ENCODE measurements at regions not wholly inside any gene's neighbourhood (a gene's known extent, or its start where the extent isn't known, plus 50 kb on each side); places are given as distances from the start of the nearest gene placed in this dataset.

DNA sequence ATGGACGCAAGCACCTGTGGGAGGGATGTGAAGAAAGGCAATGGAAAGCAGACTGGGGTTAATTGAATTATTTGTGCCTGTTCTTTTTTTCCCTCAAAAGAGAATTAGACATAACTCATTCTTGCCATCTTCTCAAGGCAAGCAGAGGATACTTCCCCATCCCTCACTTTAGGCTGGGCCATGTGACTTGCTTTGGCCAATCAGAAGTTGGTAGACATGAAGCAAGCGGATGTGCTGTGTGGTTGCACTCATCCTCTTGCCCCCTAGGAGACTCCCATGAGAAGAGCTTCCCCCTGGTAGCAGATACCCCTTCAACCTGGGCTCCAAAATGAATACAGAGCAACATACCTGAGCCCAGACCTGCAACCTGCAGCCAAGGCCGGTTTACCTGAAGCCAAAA lies 124.4 kb upstream of the ZC3H12C start:
- no peak for DNase-seq (ENCODE audit: low read depth, low spot score)

DNA sequence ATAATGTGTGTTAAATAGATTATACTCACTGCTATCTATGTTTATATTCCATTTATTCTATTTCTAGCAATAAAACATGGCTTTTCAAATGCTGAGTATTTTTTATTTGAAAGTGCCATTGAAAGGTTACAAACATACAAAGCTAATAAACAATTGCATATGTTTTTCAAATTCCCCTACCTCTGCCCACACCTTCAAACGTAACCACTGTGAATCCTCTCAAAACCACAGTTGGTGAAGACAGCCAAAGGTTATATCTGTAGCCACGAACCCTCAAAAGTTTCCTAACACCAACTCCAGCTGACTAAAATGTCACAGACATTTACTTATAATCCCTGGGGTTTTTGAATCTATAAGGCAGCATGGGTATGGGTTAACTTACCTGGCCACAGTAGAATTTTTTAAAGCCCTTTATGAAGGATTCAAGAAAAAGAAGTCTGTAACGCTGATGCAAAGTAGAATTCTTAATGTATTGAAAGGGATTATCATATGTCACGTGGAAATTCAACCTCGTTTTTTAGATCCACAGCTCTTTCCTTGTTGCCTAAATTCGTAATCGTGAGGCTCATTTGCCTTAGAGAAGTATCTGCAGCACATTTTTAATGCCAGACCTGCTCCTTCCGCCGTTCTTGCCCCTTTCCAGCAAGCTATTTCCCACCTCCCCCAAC lies 122.5 kb upstream of the ZC3H12C start:
- no peak for DNase-seq (ENCODE audit: low read depth, low spot score)

DNA sequence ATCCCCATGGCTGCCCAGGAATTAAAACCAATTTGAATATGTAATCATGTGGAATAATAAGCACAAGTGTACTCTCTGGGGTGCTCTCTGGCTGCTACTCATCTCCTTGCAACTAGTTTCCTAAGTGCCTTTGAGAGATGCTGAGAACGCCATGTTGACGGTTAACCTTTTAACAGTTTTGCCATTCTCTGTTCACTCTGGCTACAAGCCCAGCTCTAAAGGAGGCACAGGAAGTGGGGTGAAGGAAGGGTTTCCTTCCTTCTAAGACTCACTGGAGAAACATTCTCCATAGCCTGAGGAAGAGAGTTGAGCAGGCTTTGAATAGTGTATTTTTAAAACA lies 122.0 kb upstream of the ZC3H12C start:
- DNase-seq (ENCODE audit: low read depth, low spot score), result no peak

DNA sequence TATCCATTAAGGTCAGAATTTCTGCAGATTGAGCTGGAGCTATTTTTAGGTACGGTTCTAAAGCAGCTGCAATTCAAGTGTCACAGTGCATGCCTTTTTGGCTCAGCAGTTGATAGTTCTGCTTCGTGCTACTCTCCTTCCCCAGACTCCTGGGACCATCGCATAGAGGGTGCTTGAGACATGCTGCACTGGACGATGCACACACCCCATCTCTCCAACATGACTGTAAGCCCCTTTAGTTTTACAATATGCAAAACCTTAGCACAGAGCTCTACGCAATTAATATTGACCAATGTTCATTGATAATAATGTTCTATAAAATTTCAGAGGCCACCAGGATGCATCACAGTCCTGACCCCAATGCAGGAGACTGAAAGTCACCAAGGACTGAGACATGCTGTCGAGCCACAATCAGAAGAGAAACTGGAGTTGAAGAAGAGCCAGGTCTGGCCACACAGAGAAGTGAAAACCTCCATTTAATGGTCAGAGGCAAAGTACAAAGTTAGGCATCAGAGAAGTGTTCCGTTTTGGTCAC lies 120.9 kb upstream of the ZC3H12C start:
- no peak for DNase-seq (ENCODE audit: low read depth, low spot score)

DNA sequence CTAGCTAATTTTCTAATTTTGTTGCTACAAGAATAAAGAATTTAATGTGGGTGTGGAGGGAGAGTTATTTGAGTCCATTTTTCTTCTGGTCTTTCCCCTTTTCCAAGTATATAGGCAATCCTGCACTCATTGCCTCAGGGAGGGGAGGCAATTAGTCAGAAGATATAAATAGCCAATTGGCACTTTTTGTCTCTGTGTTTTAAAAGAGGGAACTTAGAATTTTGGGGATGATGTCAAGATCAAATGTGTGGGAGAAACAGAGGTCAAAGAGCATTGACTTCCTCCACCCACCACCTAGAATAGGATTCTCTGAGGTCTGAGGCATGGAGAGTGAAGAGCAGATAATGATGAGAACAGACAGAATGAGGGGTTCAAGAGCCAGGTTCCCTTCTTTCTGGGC lies 120.3 kb upstream of the ZC3H12C start:
- DNase-seq (ENCODE audit: low read depth, low spot score), result no peak

DNA sequence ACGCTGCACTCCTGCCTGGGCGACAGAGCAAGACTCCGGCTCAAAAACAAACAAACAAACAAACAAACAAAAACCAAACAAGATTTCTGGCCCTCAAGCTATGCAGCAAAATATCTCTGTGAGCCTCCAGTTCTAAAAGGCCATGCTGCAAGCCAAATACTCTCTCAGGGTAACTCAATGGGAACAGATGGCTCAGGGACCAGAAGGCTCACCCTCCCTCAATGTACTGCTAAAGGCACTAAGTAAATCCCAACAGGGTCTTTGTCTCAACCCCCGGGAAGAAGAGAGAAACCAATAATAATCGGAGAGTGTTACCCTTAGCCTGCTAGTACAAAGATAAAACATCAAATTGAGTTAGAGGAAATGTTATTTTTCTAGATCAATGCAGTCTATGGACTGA lies 119.7 kb upstream of the ZC3H12C start:
- DNase-seq (ENCODE audit: low read depth, low spot score), result no peak

DNA sequence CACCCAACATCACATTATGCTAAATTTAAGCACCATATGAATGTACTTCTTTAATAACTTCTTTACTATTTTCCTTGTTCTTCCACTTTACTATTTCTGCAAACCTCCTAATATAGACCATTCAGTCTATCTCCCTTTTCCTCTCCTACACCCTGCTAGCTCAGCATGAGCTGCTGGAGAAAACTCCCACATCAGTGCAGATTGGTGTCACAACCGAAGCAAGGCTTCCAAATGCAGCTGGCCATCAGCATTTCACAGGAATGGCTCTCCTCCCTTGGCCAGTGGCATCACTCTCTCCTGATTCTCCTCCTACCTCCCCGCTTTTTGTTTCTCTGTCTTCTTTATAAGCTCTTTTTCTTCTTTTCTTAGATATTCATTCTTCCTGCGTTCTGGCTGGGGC lies 118.7 kb upstream of the ZC3H12C start:
- no peak for DNase-seq (ENCODE audit: low read depth, low spot score)

DNA sequence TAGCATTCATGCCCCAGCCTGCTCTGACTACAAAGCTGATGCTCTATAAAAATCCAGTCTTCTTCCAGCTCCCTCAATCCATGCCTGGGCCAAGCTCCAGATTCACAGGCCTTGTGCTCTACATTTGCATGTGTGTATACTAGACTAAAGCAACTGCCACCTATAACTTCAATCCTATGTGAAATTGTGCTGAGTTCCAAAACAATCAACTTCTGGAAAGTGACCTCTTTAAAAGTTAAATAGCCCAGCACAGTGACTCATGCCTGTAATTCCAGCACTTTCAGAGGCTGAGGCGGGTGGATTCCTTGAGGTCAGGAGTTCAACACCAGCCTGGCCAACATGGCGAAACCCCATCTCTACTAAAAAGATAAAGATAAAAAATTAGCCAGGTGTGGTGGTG lies 114.3 kb upstream of the ZC3H12C start:
- DNase-seq (ENCODE audit: low read depth, low spot score), result no peak

DNA sequence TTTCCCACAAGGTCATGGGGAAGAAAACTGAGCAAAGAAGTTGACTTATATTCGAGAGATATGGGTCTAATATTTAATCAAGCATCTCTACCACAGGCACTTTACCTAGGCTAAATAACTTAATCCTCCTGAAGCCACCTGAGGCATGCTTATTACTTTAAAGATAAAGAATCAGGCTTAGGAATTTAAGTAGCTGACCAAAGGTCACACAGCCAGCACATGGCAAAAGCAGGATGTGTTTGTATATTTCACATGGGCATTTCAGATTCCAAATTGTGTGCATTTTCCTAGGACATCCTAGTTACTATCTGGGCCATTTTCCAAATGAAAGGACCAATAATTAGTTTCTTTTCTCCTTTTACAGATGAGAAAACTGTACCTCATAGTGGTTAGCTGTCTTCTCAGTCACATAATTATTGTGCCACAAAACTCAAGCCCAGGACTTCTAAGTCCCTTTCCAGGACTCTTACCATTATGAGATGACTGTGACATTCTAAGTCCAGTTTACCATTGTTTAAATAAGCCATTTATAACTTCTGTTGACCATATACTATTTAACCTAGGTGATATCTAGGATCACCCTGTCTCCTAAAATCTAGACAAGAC lies 112.1 kb upstream of the ZC3H12C start:
- DNase-seq (ENCODE audit: low read depth, low spot score), result no peak

DNA sequence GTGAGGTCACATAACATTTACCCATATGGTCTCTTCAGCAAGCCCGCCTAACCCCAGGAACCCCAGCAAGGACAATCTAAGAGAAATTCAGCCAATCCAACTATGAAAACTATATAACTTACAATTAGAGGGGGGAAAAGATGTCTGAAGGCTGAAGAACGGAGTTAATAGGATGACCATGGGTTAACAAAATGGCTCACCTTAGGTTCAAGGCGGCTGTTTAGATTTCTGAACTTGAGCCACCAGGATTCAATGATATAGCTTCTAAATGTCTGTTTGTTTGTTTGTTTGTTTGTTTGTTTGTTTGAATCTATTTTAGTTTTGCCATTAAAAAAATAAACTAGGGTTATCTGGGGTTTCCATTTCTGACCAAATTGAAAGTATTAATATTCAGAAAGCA lies 109.8 kb upstream of the ZC3H12C start:
- no peak for DNase-seq (ENCODE audit: low read depth, low spot score)

DNA sequence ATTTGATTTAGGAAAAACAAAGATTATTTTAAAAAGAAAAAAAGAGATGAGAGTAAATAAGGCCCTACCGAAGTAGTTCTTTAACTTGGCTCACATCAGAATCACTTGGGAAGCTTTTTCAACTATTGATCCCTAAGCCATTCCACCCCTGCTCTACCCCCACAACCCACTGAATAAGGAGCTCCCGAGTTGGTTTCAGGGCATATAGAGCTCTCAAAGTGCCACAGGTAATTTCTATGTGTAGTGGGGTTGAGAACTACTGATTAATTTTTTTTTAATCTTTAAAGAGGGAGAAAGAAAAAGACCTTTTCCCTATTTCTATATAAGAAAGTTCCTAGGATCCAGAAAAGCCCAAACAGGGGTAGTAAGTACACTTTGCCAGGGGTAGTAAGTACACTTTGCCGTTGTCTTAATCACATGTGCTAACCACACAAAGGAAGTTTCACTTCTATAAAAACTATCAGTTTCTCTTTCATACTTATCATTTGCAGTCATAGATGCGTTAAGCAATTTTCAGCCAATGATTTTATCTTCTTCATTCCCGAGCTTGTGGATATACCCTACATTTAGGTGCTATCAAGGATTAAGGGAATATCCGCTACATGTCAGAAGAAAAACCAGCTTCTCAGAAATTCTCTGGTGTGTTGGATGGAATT lies 108.4 kb upstream of the ZC3H12C start:
- DNase-seq (ENCODE audit: low read depth, low spot score), result no peak

DNA sequence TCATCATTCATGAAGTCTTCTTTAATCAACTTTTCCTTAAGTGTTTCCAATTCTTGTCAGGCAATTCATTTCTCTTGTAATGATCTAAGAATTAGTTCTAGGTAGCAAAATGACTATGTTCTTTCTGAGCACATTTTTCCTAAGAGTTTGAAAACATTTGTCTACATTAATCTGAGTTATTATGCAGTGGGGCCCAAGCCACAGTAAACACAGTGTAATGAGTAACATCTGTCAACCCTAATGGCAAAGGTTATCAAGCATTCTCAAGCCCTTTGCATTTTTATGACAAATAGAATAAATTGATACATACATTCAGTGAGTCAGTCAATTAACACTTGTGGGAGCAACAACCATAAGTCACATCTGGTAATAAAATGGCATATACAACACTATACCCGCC lies 106.7 kb upstream of the ZC3H12C start:
- no peak for DNase-seq (ENCODE audit: low read depth, low spot score)

DNA sequence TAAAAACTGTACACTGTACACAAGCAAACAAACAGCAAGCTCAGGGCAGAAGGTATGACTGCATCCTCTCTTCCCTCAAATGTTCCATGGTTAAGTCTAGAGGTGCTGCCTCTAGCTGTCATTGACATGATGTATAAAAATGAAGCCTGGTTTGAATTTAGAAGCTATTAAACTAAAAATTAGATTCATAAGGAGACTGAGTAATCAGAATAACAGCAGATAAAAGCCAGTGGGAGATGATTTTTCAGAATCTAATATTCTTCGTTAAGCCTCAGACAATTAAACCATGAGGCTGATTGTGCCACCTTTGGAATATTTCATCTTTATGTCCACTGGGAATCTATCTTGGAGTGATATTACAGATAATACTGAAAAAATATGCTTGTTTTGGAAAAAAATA lies 101.4 kb upstream of the ZC3H12C start:
- DNase-seq (ENCODE audit: low read depth, low spot score), result no peak

DNA sequence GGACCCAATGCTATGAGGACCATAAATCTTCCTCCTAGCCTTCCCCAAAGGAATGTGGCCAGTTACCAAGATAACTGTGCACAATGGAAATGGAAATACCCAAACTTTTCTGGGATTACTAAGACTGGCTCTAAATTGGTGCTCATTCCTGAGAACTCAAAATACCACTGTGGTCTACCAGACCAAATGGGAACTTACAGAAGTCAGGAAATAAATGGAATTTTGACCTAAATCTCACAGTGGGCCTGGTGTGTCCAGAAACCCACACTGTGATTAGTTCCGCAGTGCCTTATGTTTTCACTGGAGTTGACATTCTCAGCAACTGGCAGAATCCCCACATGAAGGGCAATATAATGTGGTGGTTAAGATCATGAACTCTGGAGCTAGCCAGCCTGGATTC lies 99.4 kb upstream of the ZC3H12C start:
- no peak for DNase-seq (ENCODE audit: low read depth, low spot score)

DNA sequence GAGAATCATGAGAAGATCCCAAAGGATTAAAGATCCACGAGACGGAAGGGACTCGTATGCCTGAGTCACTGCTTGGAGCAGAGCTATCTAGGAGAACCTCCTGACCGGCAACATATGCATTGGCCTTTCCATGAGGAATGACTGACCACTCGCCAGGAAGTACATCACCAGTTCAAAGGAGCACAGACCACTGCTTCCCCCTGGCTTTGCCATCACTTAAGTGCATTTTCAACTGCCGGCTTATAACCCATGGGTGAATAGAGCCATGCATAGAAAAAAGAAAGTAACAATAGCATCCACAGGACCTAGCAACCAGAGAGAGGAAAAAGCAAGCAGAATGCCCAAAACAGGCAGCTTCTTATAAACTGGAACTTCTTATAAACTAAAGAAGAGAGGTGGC lies 98.3 kb upstream of the ZC3H12C start:
- DNase-seq (ENCODE audit: low read depth, low spot score), result peak; percentile 9

DNA sequence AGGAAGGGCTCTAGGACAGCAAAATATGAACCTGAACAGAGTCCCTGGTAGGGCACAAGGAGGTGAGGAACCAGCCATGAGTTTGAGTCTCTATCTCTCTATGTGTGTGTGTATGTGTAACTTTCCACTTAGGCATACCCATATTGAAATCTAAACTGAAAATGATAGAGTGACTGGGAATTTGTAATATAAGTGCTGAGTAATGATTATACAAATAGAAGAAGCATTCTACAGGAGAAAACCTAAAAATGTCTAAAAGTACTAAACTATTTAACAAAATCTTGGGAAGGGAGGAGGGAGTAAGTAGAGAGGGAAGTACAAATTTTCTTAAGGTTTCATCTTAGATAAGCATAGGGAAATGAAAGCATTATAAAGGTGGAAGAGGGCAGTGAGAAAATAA lies 97.1 kb upstream of the ZC3H12C start:
- no peak for DNase-seq (ENCODE audit: low read depth, low spot score)

DNA sequence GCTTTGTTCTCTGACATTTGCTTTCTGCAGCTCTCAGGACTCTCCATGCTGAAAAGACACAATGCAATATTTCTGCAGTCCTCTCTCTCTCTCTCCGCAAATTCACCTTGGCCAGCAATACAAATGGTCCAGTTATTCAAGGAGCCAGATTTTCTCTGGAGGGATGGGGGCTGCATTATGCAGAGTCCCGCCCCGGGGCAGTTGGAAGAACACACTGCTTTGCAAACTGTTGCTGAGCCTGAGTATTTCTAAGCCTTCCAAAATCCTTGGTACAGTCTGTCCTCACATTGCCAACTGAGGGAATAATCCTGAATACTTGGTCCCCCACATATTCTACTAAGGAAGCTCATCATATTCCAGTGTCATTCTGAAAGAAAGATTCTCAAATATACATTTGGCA lies 94.3 kb upstream of the ZC3H12C start:
- DNase-seq (ENCODE audit: low read depth, low spot score), result peak; percentile 3

DNA sequence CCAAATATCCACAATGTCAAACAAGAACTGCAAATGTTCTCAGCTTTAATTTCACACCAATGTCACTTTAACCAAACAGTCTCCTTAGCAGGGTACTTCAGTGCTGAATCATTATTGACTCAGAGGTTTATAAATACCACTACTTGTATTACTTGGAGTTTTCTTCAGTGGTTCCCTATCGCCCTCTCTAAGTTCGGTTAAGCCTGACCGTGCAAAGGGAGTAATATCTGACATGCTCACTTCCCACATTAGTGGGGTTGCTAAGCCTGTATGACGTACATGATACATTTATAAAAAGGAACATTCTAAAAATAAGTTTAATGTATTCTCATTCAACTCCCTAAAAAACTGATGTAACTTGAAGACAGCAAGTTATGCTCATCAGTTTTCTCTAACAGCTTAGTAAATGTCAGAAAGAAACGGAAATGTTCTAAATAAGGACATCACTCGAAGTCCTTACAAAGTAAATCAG lies 93.1 kb upstream of the ZC3H12C start:
- no peak for DNase-seq (ENCODE audit: low read depth, low spot score)

DNA sequence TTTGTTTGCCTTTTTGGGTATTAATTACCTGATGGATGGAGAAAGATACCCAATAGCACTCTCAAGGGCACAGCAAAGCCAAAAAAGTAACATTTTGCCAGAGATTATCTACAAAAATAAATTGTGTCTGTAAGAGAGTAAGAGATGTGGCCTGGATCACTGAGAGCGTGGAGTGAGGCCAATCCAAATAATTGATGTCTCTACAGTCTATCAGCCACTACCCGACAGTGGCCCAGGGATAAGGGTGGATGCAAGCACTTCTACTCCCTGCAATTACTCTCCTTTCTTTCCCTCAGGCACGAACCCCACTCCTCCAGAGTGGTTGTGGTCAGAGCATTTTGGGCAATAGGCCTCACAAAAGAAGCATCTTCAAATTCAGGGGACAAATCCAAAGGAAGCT lies 92.3 kb upstream of the ZC3H12C start:
- no peak for DNase-seq (ENCODE audit: low read depth, low spot score)

DNA sequence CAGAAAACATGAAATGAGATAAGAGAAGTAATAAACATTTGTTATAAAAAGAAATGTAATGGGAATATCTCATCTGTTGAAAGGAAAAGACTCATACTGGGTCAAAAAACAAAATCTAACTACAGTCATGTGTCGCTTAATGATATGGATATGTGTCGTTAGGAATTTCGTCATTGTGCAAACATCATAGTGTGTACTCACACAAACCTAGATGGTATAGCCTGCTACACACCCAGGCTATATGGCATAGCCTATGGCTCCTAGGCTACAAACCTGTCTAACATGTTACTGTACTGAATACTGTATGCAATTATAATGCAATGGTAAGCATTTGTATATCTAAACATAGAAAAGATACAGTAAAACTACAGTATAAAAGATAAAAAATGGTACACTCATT lies 89.8 kb upstream of the ZC3H12C start:
- DNase-seq (ENCODE audit: low read depth, low spot score), result no peak

DNA sequence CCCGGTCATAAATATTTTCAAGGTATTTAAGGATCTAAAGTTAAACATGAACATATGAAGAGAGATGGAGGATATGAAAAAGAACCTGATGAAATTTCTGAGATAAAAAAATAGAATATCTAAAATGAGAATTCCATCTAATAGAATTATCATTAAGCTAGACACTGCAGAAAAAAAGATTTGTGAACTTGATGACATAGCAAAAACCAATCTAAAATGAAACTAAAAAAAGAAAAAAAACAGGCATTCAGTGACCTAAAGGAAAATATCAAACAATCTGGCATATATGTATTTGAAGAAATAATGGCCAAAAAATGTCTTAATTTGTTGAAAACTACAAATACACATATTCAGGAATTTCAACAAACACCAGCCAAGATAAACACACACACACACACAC lies 81.6 kb upstream of the ZC3H12C start:
- DNase-seq (ENCODE audit: low read depth, low spot score), result no peak

DNA sequence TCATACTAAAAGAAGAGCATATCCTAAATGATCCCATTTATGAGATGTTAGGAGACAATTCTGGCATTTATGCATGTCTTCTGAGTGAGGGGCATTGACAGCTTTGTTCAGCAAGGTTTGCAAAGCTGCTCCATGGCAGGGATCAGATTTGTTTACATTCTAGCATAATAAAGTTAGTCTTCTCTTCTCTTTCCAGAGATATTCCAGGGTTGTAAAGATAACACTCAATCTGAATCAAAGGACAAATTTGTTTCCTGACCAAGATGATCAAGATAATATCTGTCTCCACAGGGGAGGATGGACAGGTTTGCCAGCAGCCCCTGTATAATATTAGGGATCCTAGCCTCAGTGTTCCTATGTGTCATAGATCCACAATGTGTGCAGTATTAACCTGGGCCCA lies 77.5 kb upstream of the ZC3H12C start:
- no peak for DNase-seq (ENCODE audit: low read depth, low spot score)

DNA sequence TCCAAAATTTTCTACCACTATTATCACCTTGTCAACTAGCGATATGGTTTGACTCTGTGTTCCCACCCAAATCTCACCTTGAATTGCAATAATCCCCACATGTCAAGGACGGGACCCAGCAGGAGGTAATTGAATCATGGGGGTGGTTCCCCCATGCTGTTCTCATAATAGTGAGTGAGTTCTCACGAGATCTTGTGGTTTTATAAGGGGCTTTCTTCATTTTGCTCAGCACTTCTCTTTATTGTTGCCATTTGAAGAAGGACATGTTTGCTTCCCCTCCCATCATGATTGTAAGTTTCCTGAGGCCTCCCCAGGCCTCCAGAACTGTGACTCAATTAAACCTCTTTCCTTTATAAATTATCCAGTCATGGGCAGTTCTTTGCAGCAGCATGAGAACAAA lies 73.5 kb upstream of the ZC3H12C start:
- DNase-seq (ENCODE audit: low read depth, low spot score), result no peak
